HG03571 (cell line): ENCODE measurements at regions not wholly inside any gene's neighbourhood (a gene's known extent, or its start where the extent isn't known, plus 50 kb on each side); places are given as distances from the start of the nearest gene placed in this dataset.

Source experiments
- ATAC-seq: cut with Tn5 transposase; IDR thresholded peaks from one replicate; pipeline ENCODE4 v1.9.1; 2021; ENCODE audit not compliant: unreplicated experiment

DNA sequence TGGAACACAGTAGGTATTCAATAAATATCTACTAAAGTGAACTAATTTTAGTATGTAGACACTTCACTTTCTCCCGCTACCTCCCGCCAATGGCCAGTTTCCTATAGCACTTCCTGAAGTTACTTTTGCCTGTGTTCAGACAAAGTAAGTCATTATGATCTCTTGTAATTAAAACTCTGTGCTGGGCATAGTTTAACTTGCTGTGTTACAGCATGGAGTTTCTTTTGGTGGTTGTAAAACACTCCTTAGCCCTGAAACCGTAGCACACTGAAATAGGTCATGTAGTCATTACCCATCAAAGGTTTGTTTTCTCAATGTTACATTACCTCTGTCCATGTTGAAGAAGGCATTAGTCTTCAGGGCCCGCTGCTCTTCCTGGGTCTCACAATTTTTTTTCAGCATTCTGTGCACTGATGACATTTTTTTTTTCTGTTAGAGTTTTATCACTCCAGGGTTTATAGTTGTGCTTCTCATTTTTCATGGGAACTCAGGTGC lies 54.0 kb upstream of the CENPW start:
- ATAC-seq, result no peak
